Coronary artery (tissue), 2 donors: ENCODE measurements at regions not wholly inside any gene's neighbourhood (a gene's known extent, or its start where the extent isn't known, plus 50 kb on each side); places are given as distances from the start of the nearest gene placed in this dataset.
"Not testable (repeated sequence)": the region's sequence is repeated elsewhere in the genome, so short reads cannot be mapped to it uniquely, and the experiment has no call there.

Experiments used
- DNase-seq: peaks from one replicate; pipeline ENCODE4 v3.0.0-alpha.2; 2017; ENCODE audit warnings: low spot score
- H3K27ac ChIP-seq, 2 donors: fragments of 200-600 bp; sonication (generic); one replicate each; pipeline ENCODE4 v1.5.1; 2016 to 2019
- H3K4me3 ChIP-seq: fragments of 200-600 bp; sonication (generic); 2 replicates; pipeline ENCODE4 v1.5.1; 2016; ENCODE audit warnings: mild to moderate bottlenecking, moderate library complexity
- CTCF ChIP-seq: fragments of 200-600 bp; sonication (generic); IDR thresholded peaks from one replicate; pipeline ENCODE4 v1.5.1; 2019; ENCODE audit warnings: antibody characterized with exemption

DNA sequence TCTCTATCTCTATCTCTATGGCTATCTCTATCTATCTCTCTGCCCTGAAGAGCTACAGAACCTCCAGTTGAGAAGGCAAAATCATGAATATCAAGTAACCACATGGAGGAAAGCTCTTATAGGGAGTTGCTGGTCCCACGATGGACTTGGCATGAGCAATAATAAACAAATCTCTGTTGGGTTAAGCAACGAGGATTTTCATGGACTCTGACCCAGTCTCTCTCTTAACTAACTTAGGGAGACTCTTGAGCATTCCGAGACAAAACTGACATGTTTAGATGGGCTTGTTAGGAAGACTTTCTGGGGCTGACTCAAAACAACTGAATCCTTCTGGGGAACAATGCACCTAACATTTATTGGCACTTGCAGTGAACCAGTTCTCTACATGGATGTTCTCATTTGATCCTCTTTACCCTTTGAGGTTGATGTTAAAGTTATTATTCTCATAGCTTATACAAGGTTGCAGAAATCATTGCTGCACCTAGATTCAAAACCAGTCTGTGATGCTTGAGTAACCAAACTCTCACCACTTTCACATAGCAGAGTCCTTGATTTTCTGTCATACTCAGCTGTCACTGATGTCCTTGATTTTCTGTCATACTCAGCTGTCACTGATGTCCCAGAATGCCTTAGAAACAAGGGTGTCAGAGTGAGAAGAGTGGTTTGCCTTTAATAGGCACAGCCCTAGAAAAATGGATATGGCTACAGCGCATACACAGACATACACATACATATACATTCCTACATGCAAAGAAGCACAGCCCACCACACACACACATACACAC is 354.6 kb upstream of the MAF start:
- Histone ChIP-seq H3K4me3 (no peak overlapping the region), H3K27ac (no peak overlapping the region)
- DNase-seq = no peak
- TF ChIP-seq CTCF = no peak

DNA sequence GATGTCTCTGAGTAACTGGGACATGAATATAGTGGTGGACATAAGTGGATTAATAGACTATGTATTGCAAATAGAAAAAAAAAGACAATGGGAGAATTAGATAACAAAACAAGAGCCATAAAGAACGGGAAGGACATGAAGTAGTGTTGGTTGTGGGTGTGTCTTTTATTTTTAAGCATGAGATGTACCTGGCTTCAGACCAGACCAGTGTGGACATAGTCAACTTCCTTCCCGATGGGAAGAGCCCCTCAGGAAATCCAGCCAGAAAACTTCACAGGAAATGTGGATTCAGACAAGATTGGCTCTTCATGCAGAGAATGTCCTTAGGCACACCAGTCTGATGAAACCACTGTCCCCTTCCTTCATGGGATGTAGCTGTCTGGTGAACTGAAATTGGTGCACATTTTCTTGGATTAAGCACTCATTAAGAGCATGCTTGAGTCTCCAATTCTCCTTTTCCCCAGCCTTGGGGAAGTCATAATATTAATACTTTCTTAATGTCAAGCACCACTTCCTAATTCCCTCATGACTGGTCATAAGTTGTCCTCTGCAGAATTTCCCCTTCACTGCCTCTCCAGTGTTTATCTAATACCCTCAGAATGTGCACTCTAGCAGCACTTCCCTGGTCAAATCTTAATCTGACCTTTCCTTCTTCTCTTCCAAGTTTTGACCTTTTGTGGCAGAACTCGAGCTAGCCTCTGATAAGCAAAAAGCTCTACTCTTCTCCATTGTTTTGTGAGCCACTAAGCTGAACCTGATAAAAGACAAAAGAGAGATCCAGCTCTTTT is 350.6 kb upstream of the MAF start:
- no peak overlapping the region for H3K27ac ChIP-seq
- no peak for TF ChIP-seq CTCF
- DNase-seq = no peak
- H3K4me3 ChIP-seq = no peak overlapping the region

DNA sequence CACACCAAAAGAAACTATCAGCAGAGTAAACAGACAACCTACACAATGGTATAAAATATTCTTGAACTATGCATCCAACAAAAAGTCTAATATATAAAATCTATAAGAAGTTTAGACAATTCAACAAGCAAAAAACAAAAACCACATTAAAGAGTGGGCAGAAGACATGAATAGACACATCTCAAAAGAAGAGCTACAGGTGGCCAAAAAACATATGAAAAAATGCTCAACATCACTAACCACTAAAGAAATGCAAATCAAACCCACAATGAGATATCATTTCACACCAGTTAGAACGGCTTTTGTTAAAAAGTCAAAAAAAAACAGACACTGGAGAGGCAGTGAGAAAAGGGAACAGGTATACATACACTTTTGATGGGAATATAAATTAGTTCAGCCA is 348.9 kb upstream of the MAF start:
- TF ChIP-seq CTCF = no peak
- Histone ChIP-seq H3K27ac (no peak overlapping the region), H3K4me3 (no peak overlapping the region)
- DNase-seq = no peak

GRCh38 chr16:79947771-79948170 is 347.2 kb upstream of the MAF start:
- H3K27ac ChIP-seq = no peak overlapping the region
- DNase-seq = no peak

DNA sequence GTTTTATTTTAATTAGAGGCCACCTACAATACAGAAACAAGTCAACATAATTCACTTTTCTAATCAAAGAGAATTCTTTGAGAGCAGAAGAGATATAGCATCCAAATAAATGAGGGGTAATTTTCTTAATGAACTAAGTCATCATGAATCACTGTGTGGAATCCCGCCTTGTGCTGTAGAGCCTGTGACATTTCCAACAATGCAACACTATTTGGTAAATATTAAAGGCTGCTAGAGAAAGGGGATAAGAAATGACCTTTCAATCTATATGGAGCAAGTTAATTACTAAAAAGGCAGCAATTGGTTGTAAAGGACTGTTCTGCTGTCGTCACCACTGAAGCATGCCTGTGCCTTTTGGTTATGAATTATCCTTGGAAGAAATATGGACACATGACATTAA is 345.7 kb upstream of the MAF start:
- no peak for TF ChIP-seq CTCF
- DNase-seq = no peak
- no peak overlapping the region for H3K27ac ChIP-seq
- H3K4me3 ChIP-seq = no peak overlapping the region

More at GRCh38 chr16:79947771-79948170, 347.2 kb upstream of the MAF start:
- TF ChIP-seq CTCF = no peak
- H3K4me3 ChIP-seq = no peak overlapping the region

DNA sequence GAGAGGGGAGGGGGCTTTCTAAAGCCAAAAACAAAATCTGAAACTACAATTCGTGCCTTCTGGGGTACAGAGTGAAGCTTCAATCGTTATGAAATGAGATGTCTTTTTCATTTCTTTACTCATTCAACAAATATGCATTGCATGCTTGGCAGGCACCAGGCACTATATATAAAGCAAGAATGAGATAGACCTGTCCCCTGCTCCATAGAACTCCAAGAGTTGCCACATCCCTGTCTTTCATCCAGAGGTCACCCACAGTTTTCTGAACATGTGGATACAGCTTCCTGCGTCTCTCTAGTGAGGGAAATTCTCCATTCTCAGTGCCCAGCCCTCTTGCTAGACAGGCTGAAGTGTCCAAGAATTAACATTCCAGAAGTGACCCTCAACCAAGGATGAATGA is 343.2 kb upstream of the MAF start:
- H3K4me3 ChIP-seq = no peak overlapping the region
- no peak for DNase-seq
- no peak for TF ChIP-seq CTCF
- no peak overlapping the region for H3K27ac ChIP-seq

- no peak for DNase-seq
- Histone ChIP-seq H3K27ac (no peak overlapping the region), H3K4me3 (no peak overlapping the region)
- TF ChIP-seq CTCF = no peak
Measured at GRCh38 chr16:79938575-79938974, 338.0 kb upstream of the MAF start.

DNA sequence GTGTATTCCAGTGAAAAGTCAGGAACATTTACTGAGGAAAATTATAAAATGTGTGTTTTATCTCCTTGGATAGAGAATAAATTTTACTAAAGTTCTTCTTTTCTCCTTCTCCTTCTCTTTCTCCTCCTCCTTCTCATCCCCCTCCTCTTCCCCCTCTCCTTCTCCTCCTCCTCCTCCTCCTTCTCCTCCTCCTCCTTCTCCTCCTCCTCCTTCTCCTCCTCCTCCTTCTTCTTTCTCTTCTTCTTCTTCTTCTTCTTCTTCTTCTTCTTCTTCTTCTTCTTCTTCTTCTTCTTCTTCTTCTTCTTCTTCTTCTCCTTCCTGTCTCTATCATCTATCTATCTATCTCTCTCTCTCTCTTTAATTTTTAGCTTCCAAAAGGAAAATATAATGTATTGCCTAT is 337.1 kb upstream of the MAF start:
- not testable (repeated sequence) for H3K27ac ChIP-seq, H3K4me3 ChIP-seq, DNase-seq
